GM12875 (cell line): ENCODE measurements at regions not wholly inside any gene's neighbourhood (a gene's known extent, or its start where the extent isn't known, plus 50 kb on each side); places are given as distances from the start of the nearest gene placed in this dataset.
"Not testable (repeated sequence)": the region's sequence is repeated elsewhere in the genome, so short reads cannot be mapped to it uniquely, and the experiment has no call there.

Experiments used
- H3K4me3 ChIP-seq: one replicate; pipeline ENCODE4 v1.5.1; 2011; ENCODE audit warnings: low read depth, low read length, control low read depth
- TF ChIP-seq, protein P1 (sequence below): IDR thresholded peaks from 2 replicates; pipeline ENCODE4 v1.5.1; 2011; ENCODE audit warnings: low read depth, mild to moderate bottlenecking, control low read depth, inconsistent platforms, low read length, moderate library complexity, borderline replicate concordance; ENCODE audit not compliant: insufficient read depth

DNA sequence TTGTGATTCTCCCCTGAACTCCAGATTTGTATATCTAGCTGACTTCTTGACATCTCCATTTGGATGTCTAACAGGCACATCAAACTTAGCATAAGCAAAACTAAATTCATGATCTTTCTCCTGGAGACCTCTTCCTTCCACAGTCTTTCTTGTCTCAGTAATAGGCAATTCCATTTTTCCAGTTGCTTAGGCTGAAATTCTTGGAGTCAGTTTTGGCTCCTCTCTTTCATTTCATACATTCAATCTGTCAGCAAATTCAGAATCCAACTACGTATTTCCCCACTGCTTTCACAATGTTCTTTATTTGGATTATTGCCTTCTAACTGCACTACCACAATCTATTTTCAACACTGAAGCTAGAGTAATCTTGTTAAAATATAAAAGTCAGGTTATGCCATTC is 219.9 kb upstream of the GLRA2 start:
- TF ChIP-seq, protein P1, sequence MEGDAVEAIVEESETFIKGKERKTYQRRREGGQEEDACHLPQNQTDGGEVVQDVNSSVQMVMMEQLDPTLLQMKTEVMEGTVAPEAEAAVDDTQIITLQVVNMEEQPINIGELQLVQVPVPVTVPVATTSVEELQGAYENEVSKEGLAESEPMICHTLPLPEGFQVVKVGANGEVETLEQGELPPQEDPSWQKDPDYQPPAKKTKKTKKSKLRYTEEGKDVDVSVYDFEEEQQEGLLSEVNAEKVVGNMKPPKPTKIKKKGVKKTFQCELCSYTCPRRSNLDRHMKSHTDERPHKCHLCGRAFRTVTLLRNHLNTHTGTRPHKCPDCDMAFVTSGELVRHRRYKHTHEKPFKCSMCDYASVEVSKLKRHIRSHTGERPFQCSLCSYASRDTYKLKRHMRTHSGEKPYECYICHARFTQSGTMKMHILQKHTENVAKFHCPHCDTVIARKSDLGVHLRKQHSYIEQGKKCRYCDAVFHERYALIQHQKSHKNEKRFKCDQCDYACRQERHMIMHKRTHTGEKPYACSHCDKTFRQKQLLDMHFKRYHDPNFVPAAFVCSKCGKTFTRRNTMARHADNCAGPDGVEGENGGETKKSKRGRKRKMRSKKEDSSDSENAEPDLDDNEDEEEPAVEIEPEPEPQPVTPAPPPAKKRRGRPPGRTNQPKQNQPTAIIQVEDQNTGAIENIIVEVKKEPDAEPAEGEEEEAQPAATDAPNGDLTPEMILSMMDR, result no peak
- no peak overlapping the region for H3K4me3 ChIP-seq

DNA sequence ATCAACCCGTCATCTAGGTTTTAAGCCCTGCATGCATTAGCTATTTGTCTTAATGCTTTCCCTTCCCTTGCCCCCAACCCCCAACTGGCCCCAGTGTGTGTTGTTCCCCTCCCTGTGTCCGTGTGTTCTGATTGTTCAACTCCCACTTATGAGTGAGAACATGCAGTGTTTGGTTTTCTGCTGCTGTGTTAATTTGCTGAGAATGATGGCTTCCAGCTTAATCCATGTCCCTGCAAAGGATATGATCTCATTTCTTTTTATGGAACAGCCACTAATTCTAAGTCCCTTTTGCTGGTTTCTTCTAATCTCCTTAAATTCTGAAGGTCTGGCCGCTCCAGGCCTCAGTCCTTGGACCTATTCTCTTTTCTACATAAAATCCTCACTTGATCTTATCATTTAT is 220.4 kb upstream of the GLRA2 start:
- not testable (repeated sequence) for H3K4me3 ChIP-seq

DNA sequence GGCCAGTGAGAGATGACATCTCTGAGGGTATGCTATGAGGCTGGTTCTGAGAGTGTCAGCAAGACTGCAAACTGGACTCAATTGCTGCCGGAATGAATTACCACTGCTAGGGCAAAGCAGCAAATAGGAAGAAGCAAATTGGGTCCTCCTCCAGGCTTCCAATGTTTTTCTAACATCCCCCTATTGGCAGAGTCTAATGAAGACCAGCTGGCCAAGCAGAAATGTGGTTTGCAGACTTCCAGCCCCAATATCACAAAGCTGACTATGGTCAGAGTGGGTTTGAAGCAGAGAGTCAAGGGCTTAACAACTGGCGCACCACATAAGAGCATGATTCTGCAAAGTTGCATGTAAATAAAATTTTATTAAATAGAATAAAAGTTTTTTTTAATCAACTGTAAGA is 225.4 kb upstream of the GLRA2 start:
- no peak overlapping the region for H3K4me3 ChIP-seq
- TF ChIP-seq, protein P1, result no peak

DNA sequence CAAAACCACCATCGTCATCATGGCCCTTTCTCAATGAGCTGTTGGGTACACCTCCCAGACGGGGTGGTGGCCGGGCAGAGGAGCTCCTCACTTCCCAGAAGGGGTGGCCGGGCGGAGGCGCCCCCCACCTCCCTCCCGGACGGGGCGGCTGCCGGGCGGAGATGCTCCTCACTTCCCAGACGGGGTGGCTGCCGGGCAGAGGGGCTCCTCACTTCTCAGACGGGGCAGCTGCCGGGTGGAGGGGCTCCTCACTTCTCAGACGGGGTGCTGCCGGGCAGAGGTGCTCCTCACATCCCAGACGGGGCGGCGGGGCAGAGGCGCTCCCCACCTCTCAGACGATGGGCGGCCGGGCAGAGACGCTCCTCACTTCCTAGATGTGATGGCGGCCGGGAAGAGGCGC is 226.8 kb upstream of the GLRA2 start:
- H3K4me3 ChIP-seq, result not testable (repeated sequence)

DNA sequence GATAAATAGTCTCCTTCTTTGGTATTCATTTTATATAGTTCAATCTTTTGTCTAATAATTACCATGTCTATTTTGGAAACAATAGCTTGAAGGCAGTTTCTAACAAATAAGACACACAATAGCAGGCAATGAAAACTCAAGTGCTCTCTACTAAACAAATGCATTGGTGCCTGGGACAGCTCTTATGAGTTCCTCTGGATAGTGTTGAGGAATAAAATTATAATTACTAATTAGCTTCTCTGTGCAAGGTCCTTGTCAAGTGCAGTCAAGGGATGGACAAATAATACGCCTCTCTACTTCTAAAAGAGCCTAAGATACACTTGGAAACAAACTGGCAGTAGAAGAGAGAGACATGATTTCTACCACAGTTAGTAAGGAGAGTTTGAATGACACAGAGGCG is 229.0 kb upstream of the GLRA2 start:
- TF ChIP-seq, protein P1, result no peak
- no peak overlapping the region for H3K4me3 ChIP-seq

DNA sequence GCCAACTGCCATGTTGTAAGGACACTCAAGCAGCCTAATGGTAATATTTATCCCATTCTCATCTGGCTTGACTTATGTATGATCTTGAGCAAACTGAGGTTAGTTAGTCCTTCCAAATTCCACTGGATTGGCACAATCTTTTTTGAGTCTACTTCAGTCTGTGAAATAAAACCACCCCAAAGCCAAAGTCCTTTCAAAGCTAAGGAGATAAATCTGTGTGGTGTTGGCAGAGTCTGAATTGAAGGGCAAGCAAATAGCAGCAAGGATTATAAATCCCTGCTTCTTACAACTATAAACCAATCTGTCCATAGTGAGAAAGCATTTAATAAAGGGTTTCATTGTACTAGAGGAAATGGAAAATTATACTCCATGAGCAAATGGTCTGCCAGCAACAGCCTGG is 233.9 kb upstream of the GLRA2 start:
- no peak overlapping the region for H3K4me3 ChIP-seq
- TF ChIP-seq, protein P1, result no peak

DNA sequence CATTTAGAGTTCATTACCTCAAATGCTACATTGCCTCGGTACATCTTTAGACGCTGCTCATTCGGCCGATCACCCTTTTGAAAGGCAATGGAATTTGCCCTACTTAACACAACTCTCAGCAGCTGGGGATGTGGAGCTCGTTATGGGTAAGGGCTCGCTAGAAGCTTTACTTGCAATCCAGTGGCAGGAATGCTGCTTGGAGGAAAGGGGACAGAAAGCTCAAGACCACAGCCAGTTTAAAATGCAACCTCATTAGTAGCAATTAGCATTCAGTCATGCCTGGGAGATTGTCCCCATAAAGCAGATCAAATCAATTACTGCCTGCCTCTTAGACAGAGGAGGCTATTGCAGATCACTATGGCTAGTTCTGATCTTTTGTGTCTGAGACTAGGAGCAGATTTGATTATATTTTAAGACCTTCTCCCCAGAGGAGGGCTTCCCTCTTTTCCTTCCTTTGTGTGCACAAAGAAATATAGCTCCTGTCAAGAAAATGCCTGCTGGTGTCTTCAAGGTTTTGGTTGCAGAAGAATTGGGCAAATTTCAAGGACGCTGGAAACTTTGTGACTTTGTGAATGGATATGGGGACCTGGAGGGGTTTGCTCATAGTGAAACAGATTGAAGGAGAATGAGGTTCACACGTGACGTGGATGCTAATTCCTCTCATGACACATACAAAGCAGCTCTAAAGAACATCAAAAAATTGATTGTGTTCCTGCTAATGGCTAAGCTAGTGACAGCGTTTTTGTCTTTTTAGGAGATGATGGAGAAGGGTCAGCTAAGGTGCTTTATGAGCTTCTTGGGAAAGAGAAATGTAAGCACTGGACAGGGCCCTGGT is 237.5 kb upstream of the GLRA2 start:
- TF ChIP-seq, protein P1, result no peak
- no peak overlapping the region for H3K4me3 ChIP-seq

DNA sequence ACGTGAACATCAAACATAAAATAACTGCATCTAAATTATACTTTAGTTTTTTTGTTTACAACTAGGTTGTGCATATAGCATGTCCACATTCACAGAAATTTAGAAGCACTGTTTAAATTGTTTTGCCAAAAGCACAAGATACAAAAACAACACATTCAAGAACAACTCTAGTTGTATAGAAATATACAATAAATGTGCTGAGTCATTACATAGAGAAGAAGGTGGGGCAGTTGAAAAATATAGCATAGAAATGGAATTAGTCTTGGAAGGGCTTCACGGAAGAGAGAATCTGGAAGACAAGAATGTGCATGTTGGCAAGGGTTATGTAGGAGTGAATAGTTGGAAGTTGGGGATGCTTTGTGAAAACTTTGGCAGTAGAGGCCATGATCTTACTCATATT is 239.0 kb upstream of the GLRA2 start:
- no peak overlapping the region for H3K4me3 ChIP-seq

More for the DNA sequence above, 239.0 kb upstream of the GLRA2 start:
- TF ChIP-seq, protein P1, result no peak
